ENCODE measurements at regions not wholly inside any gene's neighbourhood (a gene's known extent, or its start where the extent isn't known, plus 50 kb on each side); places are given as distances from the start of the nearest gene placed in this dataset.
"Not testable (repeated sequence)": the region's sequence is repeated elsewhere in the genome, so short reads cannot be mapped to it uniquely, and the experiment has no call there.

- no peak for DNase-seq (ENCODE audit: low spot score)
Observed at GRCh38 chr13:104967836-104968630, 1567.4 kb downstream of the EFNB2 start.

- no peak for DNase-seq (ENCODE audit: low spot score)
Observed at GRCh38 chr13:104967376-104967775, 1568.1 kb downstream of the EFNB2 start.

GRCh38 chr13:104962411-104962810 lies 1573.1 kb downstream of the EFNB2 start:
- DNase-seq (ENCODE audit: low spot score): no peak

- no peak for DNase-seq (ENCODE audit: low spot score)
Observed at GRCh38 chr13:104961246-104961645, 1574.2 kb downstream of the EFNB2 start.

GRCh38 chr13:104954210-104954609 lies 1581.3 kb downstream of the EFNB2 start:
- no peak for DNase-seq (ENCODE audit: low spot score)

- DNase-seq (ENCODE audit: low spot score): no peak
Observed at GRCh38 chr13:104953588-104953987, 1581.9 kb downstream of the EFNB2 start.

- no peak for DNase-seq (ENCODE audit: low spot score)
Observed at GRCh38 chr13:104949840-104950740, 1585.4 kb downstream of the EFNB2 start.

GRCh38 chr13:104944176-104944575 lies 1591.3 kb downstream of the EFNB2 start:
- DNase-seq (ENCODE audit: low spot score): no peak

GRCh38 chr13:104943331-104943730 lies 1592.1 kb downstream of the EFNB2 start:
- no peak for DNase-seq (ENCODE audit: low spot score)

- no peak for DNase-seq (ENCODE audit: low spot score)
Observed at GRCh38 chr13:104937881-104938280, 1597.6 kb downstream of the EFNB2 start.

GRCh38 chr13:104936304-104936703 lies 1599.2 kb downstream of the EFNB2 start:
- no peak for DNase-seq (ENCODE audit: low spot score)

GRCh38 chr13:104920513-104920912 lies 1614.9 kb downstream of the EFNB2 start:
- DNase-seq (ENCODE audit: low spot score): not testable (repeated sequence)

GRCh38 chr13:104920091-104920490 lies 1615.4 kb downstream of the EFNB2 start:
- no peak for DNase-seq (ENCODE audit: low spot score)

- no peak for DNase-seq (ENCODE audit: low spot score)
Observed at GRCh38 chr13:104900191-104900817, 1635.2 kb downstream of the EFNB2 start.

- no peak for DNase-seq (ENCODE audit: low spot score)
Observed at GRCh38 chr13:104898484-104898883, 1637.0 kb downstream of the EFNB2 start.

GRCh38 chr13:104895521-104895920 lies 1639.9 kb downstream of the EFNB2 start:
- DNase-seq (ENCODE audit: low spot score): no peak

GRCh38 chr13:104875038-104875754 lies 1660.3 kb downstream of the EFNB2 start:
- no peak for DNase-seq (ENCODE audit: low spot score)

- no peak for DNase-seq (ENCODE audit: low spot score)
Observed at GRCh38 chr13:104872153-104872552, 1663.3 kb downstream of the EFNB2 start.

GRCh38 chr13:104871456-104871855 lies 1664.0 kb downstream of the EFNB2 start:
- no peak for DNase-seq (ENCODE audit: low spot score)

GRCh38 chr13:104869501-104869900 lies 1666.0 kb downstream of the EFNB2 start:
- DNase-seq (ENCODE audit: low spot score): no peak

GRCh38 chr13:104868806-104869205 lies 1666.7 kb downstream of the EFNB2 start:
- no peak for DNase-seq (ENCODE audit: low spot score)

GRCh38 chr13:104855581-104855980 lies 1679.9 kb downstream of the EFNB2 start:
- no peak for DNase-seq (ENCODE audit: low spot score)
